SK-MEL-5 (cell line): ENCODE measurements at regions not wholly inside any gene's neighbourhood (a gene's known extent, or its start where the extent isn't known, plus 50 kb on each side); places are given as distances from the start of the nearest gene placed in this dataset.

Experiments
- DNase-seq: peaks from one replicate; pipeline ENCODE4 v3.0.0-alpha.2; 2016; ENCODE audit warnings: low read depth, low spot score
- in situ Hi-C: cut with HindIII; loops from 2 replicates; pipeline ENCODE4 v1.10.0; 2016; ENCODE audit warnings: low sequenced_read_pairs, high pct_unique_total_duplicates, low pct_unique_long_range_greater_than_20kb

DNA sequence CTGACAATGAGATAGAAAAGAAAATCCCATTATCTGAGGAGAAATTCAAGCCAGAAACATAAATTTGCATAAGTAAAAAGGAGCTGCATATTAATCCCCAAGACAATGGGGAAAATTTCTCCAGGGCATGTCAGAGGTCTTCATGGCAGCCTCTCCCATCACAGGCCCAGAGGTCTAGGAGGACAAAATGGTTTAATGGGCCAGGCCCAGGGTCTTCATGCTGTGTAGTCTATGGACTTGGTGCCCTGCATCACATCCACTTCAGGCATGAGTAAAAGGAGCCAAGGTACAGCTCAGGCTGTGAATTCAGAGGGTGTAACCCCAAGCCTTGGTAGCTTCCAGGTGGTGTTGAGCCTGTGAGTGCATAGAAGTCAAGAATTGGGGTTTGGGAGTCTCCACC is 1097.2 kb upstream of the RAG2 start:
- in situ Hi-C loops = no loop called here
- DNase-seq = no peak

DNA sequence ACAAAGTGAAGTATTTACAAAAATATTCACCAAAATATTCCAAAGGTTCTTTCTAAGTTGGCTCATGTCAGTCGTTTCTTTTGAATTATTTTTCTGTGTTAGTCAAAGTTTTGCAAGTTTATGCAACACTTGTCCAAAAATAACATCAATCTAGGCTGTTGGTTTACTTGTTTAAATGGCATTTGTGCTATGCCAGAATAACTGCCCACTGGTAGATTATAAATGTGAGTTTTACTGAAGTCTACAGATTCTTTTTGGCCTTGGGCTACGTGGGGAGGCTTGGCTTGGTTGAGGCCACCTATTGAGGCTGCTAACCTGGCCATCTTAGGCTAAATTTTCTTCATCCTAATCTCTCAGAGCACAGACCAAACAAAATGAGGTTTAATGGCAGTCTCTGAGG is 1091.9 kb upstream of the RAG2 start:
- no peak for DNase-seq
- in situ Hi-C loops = no loop called here

DNA sequence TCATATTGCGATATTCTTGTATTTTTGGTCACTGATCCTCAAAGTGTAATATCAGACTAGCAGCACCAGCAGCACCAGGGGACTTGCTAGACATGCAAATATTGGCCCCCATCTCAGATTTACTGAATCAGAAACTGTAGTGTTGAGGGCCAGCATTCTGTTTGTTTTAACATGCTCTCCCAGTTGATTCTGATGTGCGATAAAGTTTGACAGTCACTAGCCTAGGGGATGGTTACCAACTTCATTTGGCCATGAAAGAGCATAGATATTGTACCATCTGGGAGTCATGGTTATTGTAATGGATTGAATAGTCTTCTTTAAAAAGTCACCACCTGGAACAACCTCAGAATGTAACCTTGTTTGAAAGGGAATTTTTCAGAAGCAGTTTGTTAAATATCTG is 1090.4 kb upstream of the RAG2 start:
- DNase-seq = no peak
- in situ Hi-C loops = no loop called here

GRCh38 chr11:37687130-37687529 is 1089.1 kb upstream of the RAG2 start:
- in situ Hi-C loops = no loop called here
- no peak for DNase-seq

GRCh38 chr11:37671321-37671720 is 1073.3 kb upstream of the RAG2 start:
- DNase-seq = no peak
- in situ Hi-C loops = no loop called here

DNA sequence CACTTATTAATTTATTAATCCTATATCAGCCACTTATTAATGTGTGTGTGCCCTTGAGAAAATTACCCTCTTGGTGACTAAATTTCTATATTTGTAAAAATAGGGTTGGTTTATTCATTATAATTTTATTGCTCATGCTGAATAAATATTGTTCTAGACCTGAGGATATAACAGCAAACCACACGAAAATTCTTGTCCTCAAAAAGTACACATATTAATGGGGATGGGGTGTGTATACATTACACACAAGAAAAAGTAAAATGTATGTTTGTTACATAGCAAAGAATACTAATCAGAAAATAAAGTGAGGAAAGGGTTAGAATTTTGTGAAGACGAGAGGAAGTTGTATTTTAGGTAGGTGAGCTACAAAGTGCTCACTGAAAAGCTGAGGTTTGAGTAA is 1068.9 kb upstream of the RAG2 start:
- in situ Hi-C loops = no loop called here

DNA sequence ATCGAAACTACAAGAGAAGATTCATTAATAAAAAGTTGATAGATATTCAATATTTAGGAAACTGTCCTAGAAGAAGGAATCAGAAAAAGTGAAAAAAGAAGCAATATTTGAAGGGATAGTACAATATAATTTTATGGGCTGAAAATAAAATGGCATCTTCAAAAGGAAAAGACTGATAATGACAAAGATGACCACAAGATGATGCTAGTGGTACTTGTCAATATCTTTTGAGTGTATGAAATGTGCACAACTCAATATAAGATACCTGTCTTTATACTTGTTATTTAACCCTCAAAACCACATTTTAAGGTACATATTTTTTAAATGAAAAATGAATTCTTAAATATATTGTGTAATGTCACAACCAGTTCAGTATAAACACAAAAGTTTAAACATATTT is 1059.6 kb upstream of the RAG2 start:
- in situ Hi-C loops = no loop called here
- DNase-seq = peak; percentile 34

More for the DNA sequence above, 1068.9 kb upstream of the RAG2 start:
- no peak for DNase-seq

- no peak for DNase-seq
- in situ Hi-C loops = no loop called here
Observed at GRCh38 chr11:37647767-37648166, 1049.7 kb upstream of the RAG2 start.

DNA sequence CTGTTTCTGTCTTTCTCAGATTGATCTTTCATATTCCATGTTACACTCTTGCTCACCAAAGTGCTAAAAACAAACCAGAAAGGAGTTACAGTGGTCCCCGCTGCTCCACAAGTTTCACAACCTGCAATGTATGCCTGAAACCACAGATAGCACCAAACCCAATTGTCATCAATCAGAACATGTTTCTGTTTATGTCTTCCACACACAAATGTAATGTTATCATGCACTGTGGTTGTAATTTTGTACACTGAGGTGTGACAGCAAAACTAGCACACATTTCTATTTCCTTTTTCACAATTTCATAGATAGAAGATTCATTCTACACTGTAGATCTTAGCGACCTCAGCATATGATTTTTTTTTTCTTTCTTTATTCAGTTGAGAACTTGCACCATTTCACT is 1045.9 kb upstream of the RAG2 start:
- no peak for DNase-seq
- in situ Hi-C loops = no loop called here

GRCh38 chr11:37642296-37642695 is 1044.3 kb upstream of the RAG2 start:
- no peak for DNase-seq
- in situ Hi-C loops = no loop called here

- in situ Hi-C loops = no loop called here
- DNase-seq = no peak
Observed at GRCh38 chr11:37632748-37633147, 1034.7 kb upstream of the RAG2 start.

- in situ Hi-C loops = no loop called here
- DNase-seq = no peak
Observed at GRCh38 chr11:37630866-37631265, 1032.8 kb upstream of the RAG2 start.

DNA sequence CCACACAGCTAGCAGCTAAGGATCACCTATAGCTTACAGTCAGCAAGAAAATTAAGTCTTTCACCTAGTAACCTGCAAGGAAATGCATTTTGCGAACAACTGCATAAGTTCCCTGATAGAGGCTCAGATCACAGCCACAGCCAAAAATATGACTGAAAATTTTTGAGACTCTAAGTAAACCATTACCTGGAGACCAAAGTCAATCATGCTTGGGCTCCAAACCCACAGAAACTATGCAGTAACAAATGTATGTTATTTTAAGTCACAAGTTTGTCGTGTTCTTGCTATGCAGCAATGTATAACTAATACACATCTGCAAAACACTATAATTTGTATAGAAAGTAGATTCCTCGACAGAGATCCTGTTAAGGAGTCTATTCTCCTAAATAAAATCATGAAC is 1025.7 kb upstream of the RAG2 start:
- no peak for DNase-seq
- in situ Hi-C loops = no loop called here

- in situ Hi-C loops = no loop called here
- no peak for DNase-seq
Observed at GRCh38 chr11:37621662-37622061, 1023.6 kb upstream of the RAG2 start.

GRCh38 chr11:37616291-37616690 is 1018.3 kb upstream of the RAG2 start:
- DNase-seq = no peak
- in situ Hi-C loops = no loop called here

- peak; percentile 65 for DNase-seq
Observed at GRCh38 chr11:37613031-37613430, 1015.0 kb upstream of the RAG2 start.

GRCh38 chr11:37612146-37612545 is 1014.1 kb upstream of the RAG2 start:
- peak; percentile 55 for DNase-seq
- in situ Hi-C loops = no loop called here

More at GRCh38 chr11:37613031-37613430, 1015.0 kb upstream of the RAG2 start:
- in situ Hi-C loops = no loop called here

DNA sequence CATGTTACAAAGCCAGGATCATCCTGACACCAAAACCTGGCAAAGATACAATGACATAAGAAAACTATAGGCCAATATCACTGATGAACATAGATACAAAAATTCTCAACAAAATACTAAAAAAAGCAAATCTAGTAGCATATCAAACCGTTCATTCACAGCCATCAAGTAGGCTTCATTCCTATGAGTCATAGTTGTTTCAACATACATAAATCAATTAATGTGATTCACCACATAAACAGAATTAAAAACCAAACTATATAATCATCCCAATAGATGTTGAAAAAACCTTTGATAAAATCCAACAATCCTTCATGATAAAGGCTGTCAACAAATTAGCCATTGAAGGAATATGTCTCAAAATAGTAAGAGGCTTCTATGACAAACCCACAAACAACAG is 1007.2 kb upstream of the RAG2 start:
- no peak for DNase-seq
- in situ Hi-C loops = no loop called here

- in situ Hi-C loops = no loop called here
- DNase-seq = no peak
Observed at GRCh38 chr11:37598381-37598780, 1000.3 kb upstream of the RAG2 start.

DNA sequence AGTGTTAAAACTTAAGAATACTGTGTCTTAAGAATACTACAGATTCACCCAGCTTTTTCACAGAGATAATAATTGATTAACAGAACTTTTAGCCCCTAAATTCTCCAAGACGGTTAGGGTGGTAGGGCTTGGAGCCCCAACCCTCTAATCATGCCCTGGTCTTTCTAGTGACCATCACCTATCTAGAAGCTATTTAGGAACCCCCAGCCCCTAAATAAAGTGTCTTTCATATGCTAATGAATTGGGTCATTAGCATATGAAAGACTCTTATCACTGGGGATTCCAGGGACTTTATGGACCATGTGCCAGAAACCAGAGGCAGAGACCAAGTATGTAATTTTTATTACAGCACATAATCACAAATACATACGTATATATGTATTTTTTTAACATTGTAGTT is 999.7 kb upstream of the RAG2 start:
- no peak for DNase-seq
- in situ Hi-C loops = no loop called here
